OCI-LY3 (cell line): ENCODE measurements at regions not wholly inside any gene's neighbourhood (a gene's known extent, or its start where the extent isn't known, plus 50 kb on each side); places are given as distances from the start of the nearest gene placed in this dataset.

Experiments used
- H2AFZ ChIP-seq: fragments of 200-600, 300-600 bp; shearing (Covaris generic); 2 replicates; pipeline ENCODE4 v1.6.0; 2014; ENCODE audit warnings: antibody characterized with exemption, low read depth, low read length
- H3K27ac ChIP-seq: fragments of 200-600, 300-600 bp; sonication (generic); 2 replicates; pipeline ENCODE4 v1.5.1; 2014; ENCODE audit warnings: mild to moderate bottlenecking, low read length, moderate library complexity, mixed read lengths
- H3K27me3 ChIP-seq: fragments of 200-600, 300-600 bp; sonication (generic); 2 replicates; pipeline ENCODE4 v1.6.1; 2014; ENCODE audit warnings: low read depth, low read length, mixed read lengths
- H3K36me3 ChIP-seq: fragments of 200-600, 300-600 bp; sonication (generic); replicated peaks from 2 replicates; pipeline ENCODE3; 2014; ENCODE audit warnings: low read depth, low read length, mixed read lengths
- H3K4me1 ChIP-seq: fragments of 300-600, 200-600 bp; sonication (generic); 2 replicates; pipeline ENCODE4 v1.6.1; 2014; ENCODE audit warnings: low read length, mixed read lengths
- H3K4me2 ChIP-seq: fragments of 200-600, 300-600 bp; sonication (generic); 2 replicates; pipeline ENCODE4 v1.6.1; 2014; ENCODE audit warnings: low read length, mixed read lengths
- H3K4me3 ChIP-seq: fragments of 300-600, 200-600 bp; sonication (generic); 2 replicates; pipeline ENCODE4 v1.5.1; 2014; ENCODE audit warnings: antibody characterized with exemption, mild to moderate bottlenecking, low read length, moderate library complexity
- H3K79me2 ChIP-seq: fragments of 300-600, 200-600 bp; shearing (Covaris generic); 2 replicates; pipeline ENCODE4 v1.6.1; 2014; ENCODE audit warnings: mild to moderate bottlenecking, low read length, mixed read lengths
- H3K9ac ChIP-seq: fragments of 300-600, 200-600 bp; shearing (Covaris generic); 2 replicates; pipeline ENCODE4 v1.6.0; 2014; ENCODE audit warnings: mild to moderate bottlenecking, low read length, moderate library complexity
- H3K9me3 ChIP-seq: fragments of 200-600, 300-600 bp; shearing (Covaris generic); 2 replicates; pipeline ENCODE4 v1.6.1; 2014; ENCODE audit warnings: low read length, mixed read lengths; ENCODE audit not compliant: insufficient read depth
- H4K20me1 ChIP-seq: fragments of 200-600, 300-600 bp; sonication (generic); 2 replicates; pipeline ENCODE4 v1.6.1; 2016; ENCODE audit warnings: low read length, mixed read lengths; ENCODE audit not compliant: insufficient read depth
- CTCF ChIP-seq: fragments of 200-600, 300-600 bp; sonication (generic); IDR thresholded peaks from 2 replicates; pipeline ENCODE4 v1.5.1; 2014; ENCODE audit warnings: antibody characterized with exemption, low read length, low read depth
- EZH2phosphoT487 ChIP-seq: fragments of 200-600 bp; shearing (Covaris generic); IDR thresholded peaks from 2 replicates; pipeline ENCODE4 v1.6.1; 2018; ENCODE audit warnings: antibody characterized with exemption, mixed run types, low read depth

- Histone ChIP-seq H3K9ac (no peak overlapping the region), H3K9me3 (no peaks in the 10 kb centered on the region), H3K4me3 (no peak overlapping the region), H3K27ac (no peak overlapping the region), H3K27me3 (peaks cover 18% of the 10 kb centered on the region; the same call in 1 of the 2 replicates), H2AFZ (no peak overlapping the region), H3K4me1 (no peaks in the 10 kb centered on the region), H4K20me1 (no peaks in the 10 kb centered on the region), H3K79me2 (no peaks in the 10 kb centered on the region), H3K4me2 (no peak overlapping the region), H3K36me3 (no peaks in the 10 kb centered on the region)
- TF ChIP-seq CTCF, result no peak
- no peak for TF ChIP-seq EZH2phosphoT487
These were observed 179.7 kb downstream of the RBFOX3 start for GRCh38 chr17:79431175-79431574.

GRCh38 chr17:79429864-79430494 lies 180.9 kb downstream of the RBFOX3 start:
- Histone ChIP-seq H3K4me2 (no peak overlapping the region), H3K36me3 (no peaks in the 10 kb centered on the region), H3K79me2 (no peaks in the 10 kb centered on the region), H3K9me3 (no peaks in the 10 kb centered on the region), H3K4me3 (no peak overlapping the region), H3K27me3 (peaks cover 11% of the 10 kb centered on the region; the same call in 1 of the 2 replicates), H3K4me1 (no peaks in the 10 kb centered on the region), H2AFZ (no peak overlapping the region), H3K27ac (no peak overlapping the region), H4K20me1 (no peaks in the 10 kb centered on the region), H3K9ac (no peak overlapping the region)
- TF ChIP-seq EZH2phosphoT487 (no peak), CTCF (no peak)

GRCh38 chr17:79428988-79429387 lies 181.9 kb downstream of the RBFOX3 start:
- Histone ChIP-seq H3K27ac (no peak overlapping the region), H3K4me2 (no peak overlapping the region), H3K79me2 (no peaks in the 10 kb centered on the region), H3K27me3 (peaks cover 3% of the 10 kb centered on the region; the same call in 1 of the 2 replicates), H3K9me3 (no peaks in the 10 kb centered on the region), H3K36me3 (no peaks in the 10 kb centered on the region), H2AFZ (no peak overlapping the region), H3K4me1 (no peaks in the 10 kb centered on the region), H3K9ac (no peak overlapping the region), H3K4me3 (no peak overlapping the region), H4K20me1 (no peaks in the 10 kb centered on the region)
- no peak for TF ChIP-seq CTCF
- TF ChIP-seq EZH2phosphoT487, result no peak

GRCh38 chr17:79427621-79428539 lies 183.0 kb downstream of the RBFOX3 start:
- Histone ChIP-seq H3K9me3 (no peaks in the 10 kb centered on the region), H3K27me3 (no peaks in the 10 kb centered on the region)

More at GRCh38 chr17:79427621-79428539, 183.0 kb downstream of the RBFOX3 start:
- no peak for TF ChIP-seq EZH2phosphoT487
- no peak for TF ChIP-seq CTCF
- H4K20me1 ChIP-seq, result no peaks in the 10 kb centered on the region
- no peaks in the 10 kb centered on the region for H3K4me1 ChIP-seq
- H3K4me3 ChIP-seq, result no peak overlapping the region
- no peak overlapping the region for H3K27ac ChIP-seq
- no peaks in the 10 kb centered on the region for H3K79me2 ChIP-seq
- no peak overlapping the region for H3K4me2 ChIP-seq
- H3K9ac ChIP-seq, result no peak overlapping the region
- H3K36me3 ChIP-seq, result no peaks in the 10 kb centered on the region
- no peak overlapping the region for H2AFZ ChIP-seq
